GM23338 (cell line): ENCODE measurements at regions not wholly inside any gene's neighbourhood (a gene's known extent, or its start where the extent isn't known, plus 50 kb on each side); places are given as distances from the start of the nearest gene placed in this dataset.

Experiments used
- ATAC-seq: fragments of 200-7000 bp; cut with Tn5 transposase; 3 replicates; pipeline ENCODE4 v1.9.1; 2020
- DNase-seq: peaks from one replicate; pipeline ENCODE4 v3.0.0-alpha.2; 2015; ENCODE audit warnings: low spot score
- H2AFZ ChIP-seq: fragments of 200-600 bp; sonication (generic); 2 replicates; pipeline ENCODE4 v1.8.0; 2016; ENCODE audit warnings: antibody characterized with exemption, mild to moderate bottlenecking, moderate library complexity
- H3F3A ChIP-seq: fragments of 200-600 bp; sonication (generic); replicated peaks from 2 replicates; pipeline ENCODE4 v1.8.0; 2017; ENCODE audit warnings: antibody characterized with exemption, mixed run types, low read depth
- H3K27ac ChIP-seq: fragments of 200-600 bp; sonication (generic); 2 replicates; pipeline ENCODE4 v1.6.1; 2016; ENCODE audit warnings: low read depth
- H3K27me3 ChIP-seq: fragments of 200-600 bp; sonication (generic); 2 replicates; pipeline ENCODE4 v1.8.0; 2016; ENCODE audit warnings: mild to moderate bottlenecking, mixed run types, moderate library complexity; ENCODE audit not compliant: insufficient read depth
- H3K36me3 ChIP-seq: fragments of 200-600 bp; sonication (generic); 2 replicates; pipeline ENCODE4 v1.8.0; 2016; ENCODE audit warnings: mild to moderate bottlenecking; ENCODE audit not compliant: insufficient read depth
- H3K4me1 ChIP-seq: fragments of 200-600 bp; sonication (generic); 2 replicates; pipeline ENCODE4 v1.8.0; 2016; ENCODE audit warnings: mild to moderate bottlenecking, moderate library complexity; ENCODE audit not compliant: insufficient read depth
- H3K4me2 ChIP-seq: fragments of 200-600 bp; sonication (generic); 2 replicates; pipeline ENCODE4 v1.7.1; 2017; ENCODE audit warnings: mixed run types
- H3K4me3 ChIP-seq: fragments of 200-600 bp; sonication (generic); 2 replicates; pipeline ENCODE4 v1.6.1; 2016; ENCODE audit warnings: mixed run types
- H3K79me2 ChIP-seq: fragments of 200-600 bp; sonication (generic); replicated peaks from 2 replicates; pipeline ENCODE4 v1.8.0; 2017; ENCODE audit warnings: mild to moderate bottlenecking; ENCODE audit not compliant: insufficient read depth
- H3K9me2 ChIP-seq: fragments of 200-600 bp; sonication (generic); 2 replicates; pipeline ENCODE4 v1.8.0; 2017; ENCODE audit not compliant: insufficient read depth
- H4K20me1 ChIP-seq: fragments of 200-600 bp; sonication (generic); replicated peaks from 2 replicates; pipeline ENCODE4 v1.8.0; 2017; ENCODE audit warnings: mild to moderate bottlenecking; ENCODE audit not compliant: insufficient read depth
- H3K27ac Mint-ChIP-seq: 2 replicates; pipeline ENCODE4 v1.8.0; 2020; ENCODE audit warnings: inconsistent platforms, mild to moderate bottlenecking, moderate library complexity, mixed read lengths
- H3K27me3 Mint-ChIP-seq: 3 replicates; pipeline ENCODE4 v1.8.0; 2022; ENCODE audit warnings: low read depth, mild to moderate bottlenecking, moderate library complexity, mixed read lengths, inconsistent platforms; ENCODE audit not compliant: insufficient read depth, poor library complexity
- H3K36me3 Mint-ChIP-seq: 3 replicates; pipeline ENCODE4 v1.8.0; 2021; ENCODE audit warnings: low read depth, mild to moderate bottlenecking, inconsistent platforms, moderate library complexity, mixed read lengths
- H3K4me1 Mint-ChIP-seq: 3 replicates; pipeline ENCODE4 v1.8.0; 2020; ENCODE audit warnings: mild to moderate bottlenecking, inconsistent platforms, mixed read lengths
- H3K4me3 Mint-ChIP-seq: 3 replicates; pipeline ENCODE4 v1.8.0; 2021; ENCODE audit warnings: moderate library complexity, mild to moderate bottlenecking, inconsistent platforms, mixed read lengths
- H3K9me3 Mint-ChIP-seq: 3 replicates; pipeline ENCODE4 v1.8.0; 2020; ENCODE audit warnings: moderate library complexity, mild to moderate bottlenecking, inconsistent platforms, mixed read lengths
- JUNB ChIP-seq: IDR thresholded peaks from one replicate; pipeline ENCODE4 v1.6.1; 2016; ENCODE audit warnings: antibody characterized with exemption; ENCODE audit not compliant: unreplicated experiment
- ZNF331 ChIP-seq: fragments of 250-450 bp; sonication (Bioruptor Pico); IDR thresholded peaks from 2 replicates; pipeline ENCODE4 v1.5.0; 2020; ENCODE audit warnings: low read depth, mild to moderate bottlenecking, moderate library complexity
- TF ChIP-seq, protein P1 (sequence below): fragments of 250-450 bp; sonication (Bioruptor Pico); IDR thresholded peaks from 2 replicates; pipeline ENCODE4 v1.5.0; 2020; ENCODE audit warnings: mild to moderate bottlenecking, moderate library complexity
- TF ChIP-seq, protein P2 (sequence below): IDR thresholded peaks from 2 replicates; pipeline ENCODE4 v1.6.1; 2016; ENCODE audit warnings: antibody characterized with exemption

DNA sequence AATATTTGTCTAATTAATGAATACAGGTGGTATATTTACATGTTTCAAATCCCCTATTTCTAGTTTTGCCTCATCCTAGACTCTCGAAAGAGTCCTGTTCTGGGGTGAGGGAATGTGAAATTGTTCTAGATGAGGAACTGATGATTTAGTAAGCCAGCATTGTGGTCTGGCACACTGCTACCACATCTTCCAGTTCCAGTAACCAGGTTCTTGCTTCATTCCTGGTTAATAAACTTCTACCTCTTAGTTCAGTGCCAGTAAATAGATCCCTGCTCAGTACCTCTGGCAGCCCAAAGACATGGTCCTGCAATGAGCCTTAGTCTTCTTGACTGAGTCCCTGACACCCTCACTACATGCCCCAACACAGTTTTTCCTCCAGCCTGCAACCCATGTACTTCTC lies 207.7 kb downstream of the SREK1 start (continued):
- TF ChIP-seq, protein P1, sequence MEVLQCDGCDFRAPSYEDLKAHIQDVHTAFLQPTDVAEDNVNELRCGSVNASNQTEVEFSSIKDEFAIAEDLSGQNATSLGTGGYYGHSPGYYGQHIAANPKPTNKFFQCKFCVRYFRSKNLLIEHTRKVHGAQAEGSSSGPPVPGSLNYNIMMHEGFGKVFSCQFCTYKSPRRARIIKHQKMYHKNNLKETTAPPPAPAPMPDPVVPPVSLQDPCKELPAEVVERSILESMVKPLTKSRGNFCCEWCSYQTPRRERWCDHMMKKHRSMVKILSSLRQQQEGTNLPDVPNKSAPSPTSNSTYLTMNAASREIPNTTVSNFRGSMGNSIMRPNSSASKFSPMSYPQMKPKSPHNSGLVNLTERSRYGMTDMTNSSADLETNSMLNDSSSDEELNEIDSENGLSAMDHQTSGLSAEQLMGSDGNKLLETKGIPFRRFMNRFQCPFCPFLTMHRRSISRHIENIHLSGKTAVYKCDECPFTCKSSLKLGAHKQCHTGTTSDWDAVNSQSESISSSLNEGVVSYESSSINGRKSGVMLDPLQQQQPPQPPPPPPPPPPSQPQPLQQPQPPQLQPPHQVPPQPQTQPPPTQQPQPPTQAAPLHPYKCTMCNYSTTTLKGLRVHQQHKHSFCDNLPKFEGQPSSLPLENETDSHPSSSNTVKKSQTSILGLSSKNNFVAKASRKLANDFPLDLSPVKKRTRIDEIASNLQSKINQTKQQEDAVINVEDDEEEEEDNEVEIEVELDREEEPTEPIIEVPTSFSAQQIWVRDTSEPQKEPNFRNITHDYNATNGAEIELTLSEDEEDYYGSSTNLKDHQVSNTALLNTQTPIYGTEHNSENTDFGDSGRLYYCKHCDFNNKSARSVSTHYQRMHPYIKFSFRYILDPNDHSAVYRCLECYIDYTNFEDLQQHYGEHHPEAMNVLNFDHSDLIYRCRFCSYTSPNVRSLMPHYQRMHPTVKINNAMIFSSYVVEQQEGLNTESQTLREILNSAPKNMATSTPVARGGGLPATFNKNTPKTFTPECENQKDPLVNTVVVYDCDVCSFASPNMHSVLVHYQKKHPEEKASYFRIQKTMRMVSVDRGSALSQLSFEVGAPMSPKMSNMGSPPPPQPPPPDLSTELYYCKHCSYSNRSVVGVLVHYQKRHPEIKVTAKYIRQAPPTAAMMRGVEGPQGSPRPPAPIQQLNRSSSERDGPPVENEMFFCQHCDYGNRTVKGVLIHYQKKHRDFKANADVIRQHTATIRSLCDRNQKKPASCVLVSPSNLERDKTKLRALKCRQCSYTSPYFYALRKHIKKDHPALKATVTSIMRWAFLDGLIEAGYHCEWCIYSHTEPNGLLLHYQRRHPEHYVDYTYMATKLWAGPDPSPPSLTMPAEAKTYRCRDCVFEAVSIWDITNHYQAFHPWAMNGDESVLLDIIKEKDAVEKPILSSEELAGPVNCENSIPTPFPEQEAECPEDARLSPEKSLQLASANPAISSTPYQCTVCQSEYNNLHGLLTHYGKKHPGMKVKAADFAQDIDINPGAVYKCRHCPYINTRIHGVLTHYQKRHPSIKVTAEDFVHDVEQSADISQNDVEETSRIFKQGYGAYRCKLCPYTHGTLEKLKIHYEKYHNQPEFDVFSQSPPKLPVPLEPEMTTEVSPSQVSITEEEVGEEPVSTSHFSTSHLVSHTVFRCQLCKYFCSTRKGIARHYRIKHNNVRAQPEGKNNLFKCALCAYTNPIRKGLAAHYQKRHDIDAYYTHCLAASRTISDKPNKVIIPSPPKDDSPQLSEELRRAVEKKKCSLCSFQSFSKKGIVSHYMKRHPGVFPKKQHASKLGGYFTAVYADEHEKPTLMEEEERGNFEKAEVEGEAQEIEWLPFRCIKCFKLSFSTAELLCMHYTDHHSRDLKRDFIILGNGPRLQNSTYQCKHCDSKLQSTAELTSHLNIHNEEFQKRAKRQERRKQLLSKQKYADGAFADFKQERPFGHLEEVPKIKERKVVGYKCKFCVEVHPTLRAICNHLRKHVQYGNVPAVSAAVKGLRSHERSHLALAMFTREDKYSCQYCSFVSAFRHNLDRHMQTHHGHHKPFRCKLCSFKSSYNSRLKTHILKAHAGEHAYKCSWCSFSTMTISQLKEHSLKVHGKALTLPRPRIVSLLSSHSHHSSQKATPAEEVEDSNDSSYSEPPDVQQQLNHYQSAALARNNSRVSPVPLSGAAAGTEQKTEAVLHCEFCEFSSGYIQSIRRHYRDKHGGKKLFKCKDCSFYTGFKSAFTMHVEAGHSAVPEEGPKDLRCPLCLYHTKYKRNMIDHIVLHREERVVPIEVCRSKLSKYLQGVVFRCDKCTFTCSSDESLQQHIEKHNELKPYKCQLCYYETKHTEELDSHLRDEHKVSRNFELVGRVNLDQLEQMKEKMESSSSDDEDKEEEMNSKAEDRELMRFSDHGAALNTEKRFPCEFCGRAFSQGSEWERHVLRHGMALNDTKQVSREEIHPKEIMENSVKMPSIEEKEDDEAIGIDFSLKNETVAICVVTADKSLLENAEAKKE (CRISPR knock-in tag): no peak

GRCh38 chr5:66353186-66353585 lies 209.1 kb downstream of the SREK1 start:
- Histone ChIP-seq H3K9me2 (peaks cover 14% of the 10 kb centered on the region), H3K4me2 (no peak overlapping the region), H2AFZ (no peak overlapping the region), H3K36me3 (no peaks in the 10 kb centered on the region), H3F3A (no peaks in the 10 kb centered on the region), H3K4me3 (no peak overlapping the region), H3K79me2 (no peaks in the 10 kb centered on the region), H4K20me1 (no peaks in the 10 kb centered on the region), H3K27me3 (no peaks in the 10 kb centered on the region), H3K27ac (no peak overlapping the region), H3K4me1 (no peaks in the 10 kb centered on the region)
- H3K27ac Mint-ChIP-seq: no peak overlapping the region
- ATAC-seq: no peak
- H3K4me1 Mint-ChIP-seq: peaks cover 5% of the 10 kb centered on the region; the same call in 2 of the 3 replicates
- H3K4me3 Mint-ChIP-seq: no peak overlapping the region
- DNase-seq: no peak
- no peaks in the 10 kb centered on the region for H3K36me3 Mint-ChIP-seq
- H3K27me3 Mint-ChIP-seq: peaks cover 2% of the 10 kb centered on the region
- TF ChIP-seq, protein P2, sequence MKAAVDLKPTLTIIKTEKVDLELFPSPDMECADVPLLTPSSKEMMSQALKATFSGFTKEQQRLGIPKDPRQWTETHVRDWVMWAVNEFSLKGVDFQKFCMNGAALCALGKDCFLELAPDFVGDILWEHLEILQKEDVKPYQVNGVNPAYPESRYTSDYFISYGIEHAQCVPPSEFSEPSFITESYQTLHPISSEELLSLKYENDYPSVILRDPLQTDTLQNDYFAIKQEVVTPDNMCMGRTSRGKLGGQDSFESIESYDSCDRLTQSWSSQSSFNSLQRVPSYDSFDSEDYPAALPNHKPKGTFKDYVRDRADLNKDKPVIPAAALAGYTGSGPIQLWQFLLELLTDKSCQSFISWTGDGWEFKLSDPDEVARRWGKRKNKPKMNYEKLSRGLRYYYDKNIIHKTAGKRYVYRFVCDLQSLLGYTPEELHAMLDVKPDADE: no peak
- no peaks in the 10 kb centered on the region for H3K9me3 Mint-ChIP-seq

DNA sequence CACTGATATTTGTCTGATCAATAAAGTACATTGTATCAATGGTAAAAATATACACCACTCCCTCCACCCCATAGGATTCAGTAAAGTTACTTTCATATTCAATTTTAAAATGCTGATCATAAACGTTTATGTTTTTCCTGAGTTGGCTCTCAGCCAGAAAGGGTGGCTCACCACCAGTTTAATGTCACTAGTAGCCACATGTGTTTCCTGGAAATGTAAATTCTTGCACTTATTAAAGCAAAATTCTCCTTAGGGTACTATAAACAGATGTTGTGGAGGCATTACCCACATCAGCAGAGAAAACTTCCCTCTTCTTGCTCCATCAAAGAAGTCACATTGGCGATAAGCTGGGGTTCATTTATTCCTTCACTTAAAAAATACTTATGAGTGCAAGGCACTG lies 210.3 kb downstream of the SREK1 start:
- no peak overlapping the region for H3K27ac ChIP-seq
- H3K27me3 ChIP-seq: no peaks in the 10 kb centered on the region
- H3K9me2 ChIP-seq: peaks cover 18% of the 10 kb centered on the region; the same call in 1 of the 2 replicates
- ATAC-seq (no peak), DNase-seq (no peak)
- H3K79me2 ChIP-seq: no peaks in the 10 kb centered on the region
- H4K20me1 ChIP-seq: no peaks in the 10 kb centered on the region
- H3K27me3 Mint-ChIP-seq: no peaks in the 10 kb centered on the region
- H3K4me3 Mint-ChIP-seq: no peak overlapping the region
- peaks cover 5% of the 10 kb centered on the region; the same call in 2 of the 3 replicates for H3K4me1 Mint-ChIP-seq
- H3K27ac Mint-ChIP-seq: no peak overlapping the region
- no peak overlapping the region for H2AFZ ChIP-seq
- no peaks in the 10 kb centered on the region for H3K4me1 ChIP-seq
- H3F3A ChIP-seq: no peaks in the 10 kb centered on the region
- no peaks in the 10 kb centered on the region for H3K9me3 Mint-ChIP-seq
- H3K36me3 Mint-ChIP-seq: no peaks in the 10 kb centered on the region
- H3K36me3 ChIP-seq: no peaks in the 10 kb centered on the region
- H3K4me2 ChIP-seq: no peak overlapping the region
- no peak overlapping the region for H3K4me3 ChIP-seq
- no peak for TF ChIP-seq ZNF331 (CRISPR knock-in tag)
- no peak for TF ChIP-seq JUNB
